HepG2 (cell line): ENCODE measurements at regions not wholly inside any gene's neighbourhood (a gene's known extent, or its start where the extent isn't known, plus 50 kb on each side); places are given as distances from the start of the nearest gene placed in this dataset.

ENCODE experiments used
- ATAC-seq: fragments of 200-7000 bp; cut with Tn5 transposase; 3 replicates; pipeline ENCODE4 v1.9.1; 2020; ENCODE audit warnings: mild to moderate bottlenecking, moderate library complexity
- BruUV-seq: library from RNA; stranded (reverse); fragments of 400-500 nt; replicated peaks from 2 replicates; lab custom pipeline; 2021; lab: Mats Ljungman, UMichigan
- CTCF ChIA-PET: fragments of 300-600 bp; formaldehyde crosslinking; extraction: SDS; loops from one replicate; lab custom pipeline; 2021; ENCODE audit warnings: low total read pairs, inconsistent platforms, low intra/inter-chr PET ratio; lab: Yijun Ruan, JAX
- POLR2A ChIA-PET: fragments of 350-600 bp; sonication (Branson Sonifier 250); formaldehyde crosslinking; loops from one replicate; lab custom pipeline; 2020; ENCODE audit warnings: antibody characterized with exemption, inconsistent platforms; lab: Yijun Ruan, JAX
- DNase-seq: peaks from one replicate; pipeline ENCODE4 v3.0.0-alpha.2; 2015; ENCODE audit warnings: low spot score
- FAIRE-seq: peaks from 3 replicates; lab custom pipeline; 2011; peaks lifted over from hg19 to GRCh38; lab: Jason Lieb, UNC
- H2AFZ ChIP-seq: one replicate; pipeline ENCODE4 v1.6.1; 2011; ENCODE audit warnings: low read length, inconsistent platforms
- H3K27ac ChIP-seq: fragments of 300-600 bp; 3 replicates; pipeline ENCODE4 v1.8.0; 2011; ENCODE audit warnings: mixed run types, mild to moderate bottlenecking, mixed read lengths, low read length, inconsistent platforms; ENCODE audit not compliant: insufficient read depth; ENCODE audit errors: extremely low read length
- H3K27me3 ChIP-seq, 2 experiments: fragments of 200-600 bp in 1 of 2; 2 replicates in 1 of 2; 3 replicates in 1 of 2; pipeline versions ENCODE4 v1.6.0 to v1.8.0; 2011; ENCODE audit warnings: low read length in 2 of 2, mild to moderate bottlenecking in 2 of 2, moderate library complexity in 2 of 2, inconsistent platforms in 1 of 2; ENCODE audit not compliant: insufficient read depth in 2 of 2, control insufficient read depth in 1 of 2
- H3K36me3 ChIP-seq, 2 experiments: fragments of 200-600 bp in 1 of 2; replicated peaks in 1 of 2; 2 replicates in 1 of 2; 3 replicates in 1 of 2; pipeline versions ENCODE4 v1.5.1 to v1.8.0; 2011; ENCODE audit warnings: low read length in 2 of 2, inconsistent platforms in 1 of 2; ENCODE audit not compliant: insufficient read depth in 2 of 2, control insufficient read depth in 1 of 2
- H3K4me1 ChIP-seq: 2 replicates; pipeline ENCODE4 v1.5.1; 2012; ENCODE audit warnings: low read length, inconsistent platforms; ENCODE audit not compliant: insufficient read depth
- H3K4me2 ChIP-seq: 2 replicates; pipeline ENCODE4 v1.6.0; 2011; ENCODE audit warnings: low read depth, low read length, inconsistent platforms
- H3K4me3 ChIP-seq, 3 experiments: fragments of 200-600 bp in 1 of 3; sonication (generic), shearing (Covaris generic) in 1 of 3; replicated peaks in 1 of 3; 2 replicates each; pipeline ENCODE4 v1.5.1; 2011 to 2016; ENCODE audit warnings: low read length in 3 of 3, inconsistent platforms in 2 of 3, low read depth in 2 of 3, mild to moderate bottlenecking in 2 of 3, control low read depth in 1 of 3, mixed read lengths in 1 of 3; ENCODE audit not compliant: insufficient read depth in 1 of 3
- H3K79me2 ChIP-seq: one replicate; pipeline ENCODE4 v1.6.1; 2011; ENCODE audit warnings: low read length, inconsistent platforms; ENCODE audit not compliant: insufficient read depth
- H3K9ac ChIP-seq: 2 replicates; pipeline ENCODE4 v1.6.0; 2011; ENCODE audit warnings: mild to moderate bottlenecking, low read depth, low read length, inconsistent platforms; ENCODE audit not compliant: insufficient read depth
- H3K9me3 ChIP-seq: 2 replicates; pipeline ENCODE4 v1.5.1; 2012; ENCODE audit warnings: mild to moderate bottlenecking, low read length
- H4K20me1 ChIP-seq: 2 replicates; pipeline ENCODE4 v1.6.0; 2011; ENCODE audit warnings: inconsistent platforms, mild to moderate bottlenecking, low read length, moderate library complexity; ENCODE audit not compliant: insufficient read depth
- ELK4 ChIP-seq: sonication (generic); formaldehyde crosslinking; IDR thresholded peaks from 2 replicates; pipeline ENCODE4 v1.9.0; 2021; ENCODE audit warnings: missing genetic modification reagents, borderline replicate concordance
- GFI1 ChIP-seq: sonication (generic); formaldehyde crosslinking; IDR thresholded peaks from 2 replicates; pipeline ENCODE4 v1.5.0; 2020; ENCODE audit warnings: missing genetic modification reagents, mild to moderate bottlenecking, borderline replicate concordance
- HMGXB4 ChIP-seq, 2 experiments: sonication (generic) in 1 of 2; formaldehyde crosslinking in 1 of 2; IDR thresholded peaks; 2 replicates each; pipeline versions ENCODE4 v1.4.0 to v1.6.1; 2018 to 2020; ENCODE audit warnings: missing genetic modification reagents in 2 of 2, borderline replicate concordance in 1 of 2, low read depth in 1 of 2, mild to moderate bottlenecking in 1 of 2, missing biosample characterization in 1 of 2
- HOMEZ ChIP-seq: IDR thresholded peaks from 2 replicates; pipeline ENCODE4 v1.6.1; 2016; ENCODE audit warnings: low read depth
- NFATC3 ChIP-seq: sonication (generic); formaldehyde crosslinking; IDR thresholded peaks from 2 replicates; pipeline ENCODE4 v1.5.1; 2020; ENCODE audit warnings: mild to moderate bottlenecking, missing genetic modification reagents
- ZBED4 ChIP-seq: sonication (generic); formaldehyde crosslinking; IDR thresholded peaks from 2 replicates; pipeline ENCODE4 v1.4.0; 2020; ENCODE audit warnings: missing genetic modification reagents, borderline replicate concordance
- ZIK1 ChIP-seq: sonication (generic); formaldehyde crosslinking; IDR thresholded peaks from 2 replicates; pipeline ENCODE4 v1.5.0; 2020; ENCODE audit warnings: mild to moderate bottlenecking, low read depth, missing genetic modification reagents, borderline replicate concordance
- ZNF263 ChIP-seq: sonication (generic); formaldehyde crosslinking; IDR thresholded peaks from 2 replicates; pipeline ENCODE4 v1.4.0; 2020; ENCODE audit warnings: missing genetic modification reagents
- ZNF629 ChIP-seq: sonication (generic); formaldehyde crosslinking; conservative IDR thresholded peaks from 2 replicates; pipeline ENCODE4 v1.5.0; 2020; ENCODE audit warnings: missing genetic modification reagents
- ZNF710 ChIP-seq: sonication (generic); formaldehyde crosslinking; IDR thresholded peaks from 2 replicates; pipeline ENCODE4 v1.5.0; 2020; ENCODE audit warnings: mild to moderate bottlenecking, missing genetic modification reagents, borderline replicate concordance
- ZNF773 ChIP-seq: sonication (generic); formaldehyde crosslinking; IDR thresholded peaks from 2 replicates; pipeline ENCODE4 v1.4.0; 2020; ENCODE audit warnings: missing genetic modification reagents, borderline replicate concordance
- ZNF781 ChIP-seq: sonication (generic); formaldehyde crosslinking; IDR thresholded peaks from 2 replicates; pipeline ENCODE4 v1.5.1; 2020; ENCODE audit warnings: borderline replicate concordance, mild to moderate bottlenecking, missing genetic modification reagents; ENCODE audit errors: not compliant biosample characterization
- WGBS: methylation state at CpG from one replicate; pipeline ENCODE4 v1.1.6; 2017; ENCODE audit warnings: low lambda C conversion rate; 5-methylcytosine and 5-hydroxymethylcytosine counted together
- in situ Hi-C: cut with HindIII; loops from 2 replicates; pipeline ENCODE4 v1.10.0; 2017; ENCODE audit warnings: low pct_unique_long_range_greater_than_20kb; ENCODE audit not compliant: extremely low pct_ligation_motif_present
- intact Hi-C: fragments of 100-400 bp; cut with micrococcal nuclease; formaldehyde crosslinking; loops from one replicate; pipeline ENCODE4 v1.10.0; 2022; ENCODE audit not compliant: unreplicated experiment

GRCh38 chr1:88579598-88579997 lies 104.5 kb upstream of the PKN2 start (continued):
- TF ChIP-seq ZNF710 (CRISPR knock-in tag) (no peak), ZIK1 (no peak), ZBED4 (CRISPR knock-in tag) (no peak)

- intact Hi-C loops (no loop called here), in situ Hi-C loops (no loop called here)
- no peak overlapping the region for H3K4me3 ChIP-seq
- ChIA-PET POLR2A (no interaction called here), CTCF (no interaction called here)
- ATAC-seq (no peak), DNase-seq (no peak), FAIRE-seq (no peak)
- no TSS peak for BruUV-seq
- H3K27me3 ChIP-seq: no peaks in the 10 kb centered on the region
- no peaks in the 10 kb centered on the region for H3K79me2 ChIP-seq
- H4K20me1 ChIP-seq: no peaks in the 10 kb centered on the region
- H3K9me3 ChIP-seq: no peaks in the 10 kb centered on the region
- no peak overlapping the region for H2AFZ ChIP-seq
- no CpG with 5 or more reads among the region's 2 CpGs for WGBS
- H3K36me3 ChIP-seq: no peaks in the 10 kb centered on the region
- H3K9ac ChIP-seq: no peak overlapping the region
- H3K4me2 ChIP-seq: no peak overlapping the region
- H3K27ac ChIP-seq: no peak overlapping the region
- no peaks in the 10 kb centered on the region for H3K4me1 ChIP-seq
- TF ChIP-seq ELK4 (CRISPR knock-in tag) (no peak), ZNF629 (CRISPR knock-in tag) (no peak), ZNF781 (no peak), GFI1 (CRISPR knock-in tag) (no peak), ZNF773 (CRISPR knock-in tag) (no peak), ZNF263 (no peak), HOMEZ (CRISPR knock-in tag) (no peak), HMGXB4 (CRISPR knock-in tag; IDR thresholded peaks at IDR 0.05; ENCODE audit: borderline replicate concordance in 1 of 2, low read depth in 1 of 2) (no peak), NFATC3 (CRISPR knock-in tag) (no peak)
These were observed 102.4 kb upstream of the PKN2 start for GRCh38 chr1:88581703-88582102.
